ENCODE measurements at regions not wholly inside any gene's neighbourhood (a gene's known extent, or its start where the extent isn't known, plus 50 kb on each side); places are given as distances from the start of the nearest gene placed in this dataset.
"Not testable (repeated sequence)": the region's sequence is repeated elsewhere in the genome, so short reads cannot be mapped to it uniquely, and the experiment has no call there.

DNA sequence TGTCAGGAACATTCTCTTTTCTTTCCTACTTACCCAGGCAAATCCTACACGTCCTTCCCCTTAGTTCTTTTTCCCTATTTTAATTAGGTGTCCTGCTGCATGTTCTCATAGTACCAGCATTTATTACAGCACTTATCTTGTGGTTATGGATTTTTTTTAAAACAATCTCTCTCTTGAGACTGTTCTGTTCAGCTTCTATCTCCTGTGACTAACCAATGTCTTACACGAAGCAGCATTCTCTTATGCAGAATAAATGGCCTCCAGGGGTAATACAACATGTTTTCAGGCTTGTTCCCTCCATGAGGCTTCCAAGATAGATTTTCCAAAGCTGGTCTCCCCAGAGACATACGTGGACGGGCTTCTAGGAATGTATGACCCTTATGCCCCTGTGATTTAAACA, 1096.1 kb upstream of the CELF2 start:
- H3K4me3 ChIP-seq (ENCODE audit: low read depth in 1 of 2, low read length in 2 of 2): no peak overlapping the region
- WGBS, 2 donors: 48 to 53% methylated on average over 4 of the region's 4 CpGs
- no peak overlapping the region for H3K27ac ChIP-seq (ENCODE audit: low read depth in 2 of 2, low read length in 1 of 2)
- H3K36me3 ChIP-seq (ENCODE audit: control insufficient read depth in 2 of 2, insufficient read depth in 2 of 2, low read length in 1 of 2): no peaks in the 10 kb centered on the region
- no peaks in the 10 kb centered on the region for H3K27me3 ChIP-seq (ENCODE audit: control insufficient read depth in 1 of 2, insufficient read depth in 2 of 2, low read length in 2 of 2)
- no peaks in the 10 kb centered on the region for H3K9me3 ChIP-seq (ENCODE audit: control insufficient read depth in 2 of 2, insufficient read depth in 1 of 2, low read depth in 1 of 2, low read length in 1 of 2)
- H3K4me1 ChIP-seq (ENCODE audit: control insufficient read depth in 2 of 2, insufficient read depth in 2 of 2, low read length in 1 of 2): no peaks in the 10 kb centered on the region

DNA sequence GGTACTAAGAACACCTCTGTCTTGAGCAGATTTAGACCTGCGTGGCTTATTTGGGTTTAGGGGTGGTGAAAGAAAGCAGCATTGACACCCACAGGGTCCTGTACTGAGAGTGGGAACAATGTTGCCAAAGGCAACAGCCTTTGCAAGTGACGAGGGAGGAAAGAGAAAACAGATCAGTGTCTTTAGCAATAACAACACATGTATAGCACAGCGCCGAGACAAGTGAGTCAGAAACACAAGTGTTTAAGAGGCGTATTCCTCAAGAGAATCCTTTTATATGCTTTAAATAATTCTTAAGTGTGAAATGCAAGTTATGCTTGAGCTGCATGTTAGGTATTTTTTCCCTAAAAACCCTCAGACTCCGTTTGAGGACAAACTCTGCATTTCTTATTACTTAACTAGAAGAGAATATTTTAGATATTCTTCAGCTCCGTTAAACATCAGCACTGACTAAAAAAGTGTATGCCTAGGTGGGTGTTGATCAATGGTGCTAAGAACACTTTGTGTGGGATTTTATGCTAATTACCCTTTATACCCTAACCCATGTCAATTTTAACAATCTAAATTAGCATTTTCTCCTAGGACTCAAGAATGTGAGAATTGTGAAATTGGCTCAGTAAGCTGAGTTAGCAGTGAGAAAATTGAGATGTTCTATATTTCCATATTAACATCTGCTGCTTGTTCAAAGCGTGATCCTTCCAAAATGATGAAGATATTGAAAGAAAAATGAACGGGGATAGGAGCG, 1095.4 kb upstream of the CELF2 start:
- 83 to 84% methylated on average over 10 of the region's 10 CpGs for WGBS, 2 donors
- no peaks in the 10 kb centered on the region for H3K27me3 ChIP-seq (ENCODE audit: control insufficient read depth in 1 of 2, insufficient read depth in 2 of 2, low read length in 2 of 2)
- no peaks in the 10 kb centered on the region for H3K4me1 ChIP-seq (ENCODE audit: control insufficient read depth in 2 of 2, insufficient read depth in 2 of 2, low read length in 1 of 2)
- no peak overlapping the region for H3K27ac ChIP-seq (ENCODE audit: low read depth in 2 of 2, low read length in 1 of 2)
- H3K9me3 ChIP-seq (ENCODE audit: control insufficient read depth in 2 of 2, insufficient read depth in 1 of 2, low read depth in 1 of 2, low read length in 1 of 2): no peaks in the 10 kb centered on the region
- no peak overlapping the region for H3K4me3 ChIP-seq (ENCODE audit: low read depth in 1 of 2, low read length in 2 of 2)
- no peaks in the 10 kb centered on the region for H3K36me3 ChIP-seq (ENCODE audit: control insufficient read depth in 2 of 2, insufficient read depth in 2 of 2, low read length in 1 of 2)

- WGBS, 2 donors: 69 to 72% methylated on average over 3 of the region's 3 CpGs
- Histone ChIP-seq H3K27ac (ENCODE audit: low read depth in 2 of 2, low read length in 1 of 2) (no peak overlapping the region), H3K4me1 (ENCODE audit: control insufficient read depth in 2 of 2, insufficient read depth in 2 of 2, low read length in 1 of 2) (no peaks in the 10 kb centered on the region), H3K9me3 (ENCODE audit: control insufficient read depth in 2 of 2, insufficient read depth in 1 of 2, low read depth in 1 of 2, low read length in 1 of 2) (no peaks in the 10 kb centered on the region), H3K27me3 (ENCODE audit: control insufficient read depth in 1 of 2, insufficient read depth in 2 of 2, low read length in 2 of 2) (no peaks in the 10 kb centered on the region), H3K4me3 (ENCODE audit: low read depth in 1 of 2, low read length in 2 of 2) (no peak overlapping the region), H3K36me3 (ENCODE audit: control insufficient read depth in 2 of 2, insufficient read depth in 2 of 2, low read length in 1 of 2) (no peaks in the 10 kb centered on the region)
Measured at GRCh38 chr10:9926003-9926402, 1091.7 kb upstream of the CELF2 start.

- Histone ChIP-seq H3K27ac (ENCODE audit: low read depth in 2 of 2, low read length in 1 of 2) (no peak overlapping the region), H3K4me3 (ENCODE audit: low read depth in 1 of 2, low read length in 2 of 2) (no peak overlapping the region), H3K36me3 (ENCODE audit: control insufficient read depth in 2 of 2, insufficient read depth in 2 of 2, low read length in 1 of 2) (no peaks in the 10 kb centered on the region), H3K9me3 (ENCODE audit: control insufficient read depth in 2 of 2, insufficient read depth in 1 of 2, low read depth in 1 of 2, low read length in 1 of 2) (no peaks in the 10 kb centered on the region), H3K27me3 (ENCODE audit: control insufficient read depth in 1 of 2, insufficient read depth in 2 of 2, low read length in 2 of 2) (no peaks in the 10 kb centered on the region), H3K4me1 (ENCODE audit: control insufficient read depth in 2 of 2, insufficient read depth in 2 of 2, low read length in 1 of 2) (no peaks in the 10 kb centered on the region)
- WGBS, 2 donors: 47 to 53% methylated on average over 2 of the region's 2 CpGs
Measured at GRCh38 chr10:9926881-9927280, 1090.8 kb upstream of the CELF2 start.

DNA sequence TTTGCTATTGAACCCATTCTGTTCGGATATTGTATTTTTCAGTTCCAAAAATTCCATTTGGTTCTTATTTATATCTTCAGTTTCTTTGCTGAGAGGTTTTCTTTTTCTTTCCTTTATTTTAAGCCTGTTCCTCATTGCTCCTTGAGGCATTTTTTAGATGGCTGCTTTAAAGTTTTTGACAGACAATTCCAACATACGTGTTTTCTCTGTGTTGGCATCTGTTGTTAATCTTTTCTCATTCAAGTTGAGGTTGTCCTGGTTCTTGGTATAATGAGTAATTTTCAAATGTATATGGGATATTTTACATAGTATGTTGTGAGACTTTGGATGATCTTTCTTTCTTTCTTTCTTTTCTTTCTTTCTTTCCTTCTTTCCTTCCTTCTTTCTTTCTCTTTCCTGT, 1078.0 kb upstream of the CELF2 start:
- no peaks in the 10 kb centered on the region for H3K4me1 ChIP-seq (ENCODE audit: control insufficient read depth in 2 of 2, insufficient read depth in 2 of 2, low read length in 1 of 2)
- no peaks in the 10 kb centered on the region for H3K9me3 ChIP-seq (ENCODE audit: control insufficient read depth in 2 of 2, insufficient read depth in 1 of 2, low read depth in 1 of 2, low read length in 1 of 2)
- no peaks in the 10 kb centered on the region for H3K36me3 ChIP-seq (ENCODE audit: control insufficient read depth in 2 of 2, insufficient read depth in 2 of 2, low read length in 1 of 2)
- H3K4me3 ChIP-seq (ENCODE audit: low read depth in 1 of 2, low read length in 2 of 2): no peak overlapping the region
- H3K27me3 ChIP-seq (ENCODE audit: control insufficient read depth in 1 of 2, insufficient read depth in 2 of 2, low read length in 2 of 2): no peaks in the 10 kb centered on the region
- 89 to 93% methylated on average over 2 of the region's 2 CpGs for WGBS, 2 donors
- H3K27ac ChIP-seq (ENCODE audit: low read depth in 2 of 2, low read length in 1 of 2): no peak overlapping the region

- H3K27ac ChIP-seq (ENCODE audit: low read depth in 2 of 2, low read length in 1 of 2): no peak overlapping the region
- H3K4me1 ChIP-seq (ENCODE audit: control insufficient read depth in 2 of 2, insufficient read depth in 2 of 2, low read length in 1 of 2): no peaks in the 10 kb centered on the region
- no peaks in the 10 kb centered on the region for H3K9me3 ChIP-seq (ENCODE audit: control insufficient read depth in 2 of 2, insufficient read depth in 1 of 2, low read depth in 1 of 2, low read length in 1 of 2)
- no peak overlapping the region for H3K4me3 ChIP-seq (ENCODE audit: low read depth in 1 of 2, low read length in 2 of 2)
- H3K27me3 ChIP-seq (ENCODE audit: control insufficient read depth in 1 of 2, insufficient read depth in 2 of 2, low read length in 2 of 2): no peaks in the 10 kb centered on the region
- no peaks in the 10 kb centered on the region for H3K36me3 ChIP-seq (ENCODE audit: control insufficient read depth in 2 of 2, insufficient read depth in 2 of 2, low read length in 1 of 2)
Measured at GRCh38 chr10:9944690-9945089, 1073.0 kb upstream of the CELF2 start.

DNA sequence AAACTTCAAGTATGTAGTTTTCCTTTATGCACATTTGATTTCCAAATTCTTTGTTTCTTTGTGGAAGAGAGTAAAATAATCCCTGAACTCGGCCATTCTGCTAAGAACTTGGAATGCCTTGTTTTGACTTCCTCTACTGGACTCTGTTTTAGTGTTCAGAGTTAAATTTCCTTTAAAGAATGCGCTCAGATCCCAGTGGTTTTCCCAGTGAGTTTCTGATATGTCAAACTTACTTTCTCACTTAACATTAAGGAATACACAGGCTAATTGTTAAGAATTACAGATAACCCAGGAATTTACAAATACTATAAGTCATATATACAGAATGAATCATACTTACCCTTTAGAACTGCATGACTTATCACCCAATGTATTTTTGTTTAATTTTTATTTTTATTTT, 1067.6 kb upstream of the CELF2 start:
- H3K9me3 ChIP-seq (ENCODE audit: control insufficient read depth in 2 of 2, insufficient read depth in 1 of 2, low read depth in 1 of 2, low read length in 1 of 2): peaks cover 0 to 2% of the 10 kb centered on the region in 2 donors
- WGBS, 2 donors: 75% methylated on average over 2 of the region's 2 CpGs
- no peak overlapping the region for H3K27ac ChIP-seq (ENCODE audit: low read depth in 2 of 2, low read length in 1 of 2)
- no peaks in the 10 kb centered on the region for H3K4me1 ChIP-seq (ENCODE audit: control insufficient read depth in 2 of 2, insufficient read depth in 2 of 2, low read length in 1 of 2)
- no peaks in the 10 kb centered on the region for H3K36me3 ChIP-seq (ENCODE audit: control insufficient read depth in 2 of 2, insufficient read depth in 2 of 2, low read length in 1 of 2)
- no peak overlapping the region for H3K4me3 ChIP-seq (ENCODE audit: low read depth in 1 of 2, low read length in 2 of 2)
- no peaks in the 10 kb centered on the region for H3K27me3 ChIP-seq (ENCODE audit: control insufficient read depth in 1 of 2, insufficient read depth in 2 of 2, low read length in 2 of 2)

DNA sequence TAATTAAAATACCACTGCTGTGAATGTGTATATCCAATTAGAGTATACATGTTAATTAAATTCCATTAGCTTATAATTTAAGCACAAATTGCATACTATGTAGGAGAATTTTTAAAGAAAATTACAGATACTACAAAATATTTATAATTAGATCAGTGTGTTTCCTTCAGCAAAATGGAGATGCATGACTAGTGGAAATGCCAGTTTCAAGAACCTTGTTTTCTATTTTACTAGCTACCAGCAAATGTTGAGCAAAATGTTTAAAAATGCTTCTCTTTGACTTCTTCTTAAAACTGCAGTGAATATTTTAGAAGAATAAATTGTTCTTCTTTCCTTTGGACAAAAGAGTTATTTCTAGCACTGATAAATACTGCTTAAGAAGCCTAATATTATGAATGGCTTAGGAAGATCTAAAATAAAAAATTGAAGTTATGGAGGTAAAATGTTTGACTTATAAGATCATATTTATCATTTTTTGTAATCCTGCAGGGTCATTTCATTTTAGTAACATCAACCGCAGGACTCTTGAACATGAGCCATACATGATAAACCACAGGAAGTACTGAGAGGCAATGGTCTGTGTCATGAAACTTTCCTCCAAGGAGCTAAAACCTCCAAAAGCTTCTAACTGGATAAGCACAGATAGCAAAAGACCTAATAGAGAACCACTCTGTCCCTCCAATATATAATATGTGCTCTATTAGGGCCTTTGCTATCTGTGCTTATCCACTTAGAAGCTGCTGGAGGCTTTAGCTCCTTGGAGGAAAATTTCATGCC, 1066.0 kb upstream of the CELF2 start:
- H3K9me3 ChIP-seq (ENCODE audit: control insufficient read depth in 2 of 2, insufficient read depth in 1 of 2, low read depth in 1 of 2, low read length in 1 of 2): peaks cover 0 to 2% of the 10 kb centered on the region in 2 donors
- H3K4me1 ChIP-seq (ENCODE audit: control insufficient read depth in 2 of 2, insufficient read depth in 2 of 2, low read length in 1 of 2): no peaks in the 10 kb centered on the region
- no peaks in the 10 kb centered on the region for H3K36me3 ChIP-seq (ENCODE audit: control insufficient read depth in 2 of 2, insufficient read depth in 2 of 2, low read length in 1 of 2)
- no peaks in the 10 kb centered on the region for H3K27me3 ChIP-seq (ENCODE audit: control insufficient read depth in 1 of 2, insufficient read depth in 2 of 2, low read length in 2 of 2)
- no peak overlapping the region for H3K27ac ChIP-seq (ENCODE audit: low read depth in 2 of 2, low read length in 1 of 2)
- H3K4me3 ChIP-seq (ENCODE audit: low read depth in 1 of 2, low read length in 2 of 2): no peak overlapping the region
- 85 to 90% methylated on average over 1 of the region's 1 CpG for WGBS, 2 donors

GRCh38 chr10:9957351-9957750, 1060.3 kb upstream of the CELF2 start:
- H3K27me3 ChIP-seq (ENCODE audit: control insufficient read depth in 1 of 2, insufficient read depth in 2 of 2, low read length in 2 of 2): no peaks in the 10 kb centered on the region
- 29 to 54% methylated on average over 1 of the region's 1 CpG for WGBS, 2 donors
- no peaks in the 10 kb centered on the region for H3K4me1 ChIP-seq (ENCODE audit: control insufficient read depth in 2 of 2, insufficient read depth in 2 of 2, low read length in 1 of 2)
- H3K9me3 ChIP-seq (ENCODE audit: control insufficient read depth in 2 of 2, insufficient read depth in 1 of 2, low read depth in 1 of 2, low read length in 1 of 2): peaks cover 0 to 2% of the 10 kb centered on the region in 2 donors
- no peak overlapping the region for H3K27ac ChIP-seq (ENCODE audit: low read depth in 2 of 2, low read length in 1 of 2)
- H3K4me3 ChIP-seq (ENCODE audit: low read depth in 1 of 2, low read length in 2 of 2): no peak overlapping the region
- no peaks in the 10 kb centered on the region for H3K36me3 ChIP-seq (ENCODE audit: control insufficient read depth in 2 of 2, insufficient read depth in 2 of 2, low read length in 1 of 2)

GRCh38 chr10:9957876-9958275, 1059.8 kb upstream of the CELF2 start:
- H3K27me3 ChIP-seq (ENCODE audit: control insufficient read depth in 1 of 2, insufficient read depth in 2 of 2, low read length in 2 of 2); H3K4me1 ChIP-seq (ENCODE audit: control insufficient read depth in 2 of 2, insufficient read depth in 2 of 2, low read length in 1 of 2); H3K36me3 ChIP-seq (ENCODE audit: control insufficient read depth in 2 of 2, insufficient read depth in 2 of 2, low read length in 1 of 2); H3K27ac ChIP-seq (ENCODE audit: low read depth in 2 of 2, low read length in 1 of 2); H3K9me3 ChIP-seq (ENCODE audit: control insufficient read depth in 2 of 2, insufficient read depth in 1 of 2, low read depth in 1 of 2, low read length in 1 of 2); H3K4me3 ChIP-seq (ENCODE audit: low read depth in 1 of 2, low read length in 2 of 2): not testable (repeated sequence)
- WGBS, 2 donors: 47 to 49% methylated on average over 6 of the region's 6 CpGs

All from esophagus (tissue), 2 donors.